ENCODE measurements at regions not wholly inside any gene's neighbourhood (a gene's known extent, or its start where the extent isn't known, plus 50 kb on each side); places are given as distances from the start of the nearest gene placed in this dataset.
A peak's percentile ranks its signal among the peaks of the same experiment; 100 is the strongest.
"Not testable (repeated sequence)": the region's sequence is repeated elsewhere in the genome, so short reads cannot be mapped to it uniquely, and the experiment has no call there.

- no peak for TF ChIP-seq CTCF (IDR thresholded peaks at IDR 0.05; ENCODE audit: borderline replicate concordance, control extremely low read depth, extremely low read depth, insufficient read depth, missing control alignments)
- in situ Hi-C loops (cut with MboI; ENCODE audit: low sequenced_read_pairs, unreplicated experiment): no loop called here
- DNase-seq (ENCODE audit: low spot score): peak; percentile 32
Measured at GRCh38 chr12:100058482-100059029, 73.8 kb upstream of the ANKS1B start.

GRCh38 chr12:100046202-100046601 is 61.5 kb upstream of the ANKS1B start:
- in situ Hi-C loops (cut with MboI; ENCODE audit: low sequenced_read_pairs, unreplicated experiment); DNase-seq (ENCODE audit: low spot score): not testable (repeated sequence)

DNA sequence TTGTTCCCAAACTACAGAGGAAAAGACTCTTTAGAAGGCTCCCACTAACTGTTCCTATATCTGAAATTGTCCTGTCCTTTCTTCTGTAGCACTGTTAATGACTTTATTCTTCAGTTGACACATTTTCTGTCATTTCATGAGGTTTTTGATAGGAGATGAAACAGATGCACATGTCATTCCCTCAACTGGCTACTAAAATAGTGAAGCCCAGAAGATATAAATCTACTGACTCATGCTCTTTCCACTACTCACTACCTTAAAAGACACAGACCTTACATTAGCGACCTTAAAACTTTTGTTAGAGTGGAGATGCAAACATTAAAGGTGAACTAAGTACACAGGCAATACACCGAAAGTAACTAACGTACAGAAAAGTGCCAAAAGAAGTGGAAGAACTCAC is 59.5 kb upstream of the ANKS1B start:
- no peak for DNase-seq (ENCODE audit: low spot score)
- in situ Hi-C loops (cut with MboI; ENCODE audit: low sequenced_read_pairs, unreplicated experiment): no loop called here
- TF ChIP-seq CTCF (IDR thresholded peaks at IDR 0.05; ENCODE audit: borderline replicate concordance, control extremely low read depth, extremely low read depth, insufficient read depth, missing control alignments): no peak

GRCh38 chr12:100043631-100044030 is 58.9 kb upstream of the ANKS1B start:
- DNase-seq (ENCODE audit: low spot score): no peak
- no peak for TF ChIP-seq CTCF (IDR thresholded peaks at IDR 0.05; ENCODE audit: borderline replicate concordance, control extremely low read depth, extremely low read depth, insufficient read depth, missing control alignments)
- in situ Hi-C loops (cut with MboI; ENCODE audit: low sequenced_read_pairs, unreplicated experiment): no loop called here

All from GM13976 (cell line).